A172 (cell line): ENCODE measurements at regions not wholly inside any gene's neighbourhood (a gene's known extent, or its start where the extent isn't known, plus 50 kb on each side); places are given as distances from the start of the nearest gene placed in this dataset.
"Not testable (repeated sequence)": the region's sequence is repeated elsewhere in the genome, so short reads cannot be mapped to it uniquely, and the experiment has no call there.

Experiments
- DNase-seq: peaks from one replicate; pipeline ENCODE4 v3.0.0-alpha.2; 2015; ENCODE audit warnings: low spot score

DNA sequence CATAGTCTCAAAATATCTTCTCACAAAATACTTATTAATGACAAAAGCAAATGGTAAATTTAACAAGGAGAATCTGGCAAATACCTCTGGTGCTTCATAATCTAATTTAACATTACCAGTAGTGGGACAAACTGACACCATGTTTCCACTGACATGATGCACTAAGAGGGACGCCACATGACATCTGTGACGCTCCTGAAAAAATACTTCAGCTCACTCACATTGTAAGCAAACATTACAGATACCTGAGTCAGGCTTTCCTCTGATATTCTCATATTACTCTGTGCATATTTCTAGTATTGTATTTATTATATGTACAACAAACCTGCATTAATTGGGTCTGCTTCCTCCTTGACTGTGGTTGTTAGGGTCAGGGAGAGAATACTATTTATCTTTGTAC is 56.7 kb upstream of the OSMR start:
- DNase-seq: no peak

DNA sequence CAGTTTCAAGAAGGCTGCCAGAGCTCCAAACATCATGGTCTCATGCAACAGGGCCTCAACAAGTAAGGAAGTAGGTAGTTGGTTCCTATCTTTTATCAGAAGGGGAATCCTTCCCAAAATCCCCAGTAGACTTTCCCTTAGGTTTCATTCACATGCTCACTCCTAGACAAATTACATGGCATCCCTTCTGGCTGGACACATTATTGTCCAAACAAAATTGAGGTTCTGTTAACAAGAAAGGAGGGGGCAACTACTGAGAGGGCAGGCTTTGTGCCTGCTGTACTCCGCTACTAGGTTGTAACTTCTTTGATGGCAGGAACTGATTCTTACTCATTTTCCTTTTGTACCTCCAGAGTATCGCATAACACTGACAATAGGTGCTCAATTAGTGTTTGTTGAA is 56.0 kb upstream of the OSMR start:
- DNase-seq: no peak

DNA sequence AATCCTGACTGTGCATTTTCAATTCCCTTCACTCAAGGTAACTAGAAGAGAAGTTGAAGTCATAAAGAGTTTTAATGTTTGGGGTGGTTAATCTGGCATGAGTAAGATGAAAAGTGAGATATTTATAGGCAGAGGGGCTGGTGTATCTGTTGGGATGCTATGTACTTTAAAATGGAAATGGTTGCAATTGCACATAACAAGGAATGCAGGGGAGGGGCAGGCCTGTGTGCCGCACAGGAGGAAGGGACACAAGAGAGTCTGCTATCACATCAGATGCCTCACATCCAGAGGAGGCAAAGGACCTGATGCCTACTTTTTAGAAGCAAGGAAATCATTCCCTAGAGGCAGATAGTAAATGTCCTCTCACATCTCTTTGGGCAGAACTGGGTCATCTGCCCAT is 55.5 kb upstream of the OSMR start:
- no peak for DNase-seq

DNA sequence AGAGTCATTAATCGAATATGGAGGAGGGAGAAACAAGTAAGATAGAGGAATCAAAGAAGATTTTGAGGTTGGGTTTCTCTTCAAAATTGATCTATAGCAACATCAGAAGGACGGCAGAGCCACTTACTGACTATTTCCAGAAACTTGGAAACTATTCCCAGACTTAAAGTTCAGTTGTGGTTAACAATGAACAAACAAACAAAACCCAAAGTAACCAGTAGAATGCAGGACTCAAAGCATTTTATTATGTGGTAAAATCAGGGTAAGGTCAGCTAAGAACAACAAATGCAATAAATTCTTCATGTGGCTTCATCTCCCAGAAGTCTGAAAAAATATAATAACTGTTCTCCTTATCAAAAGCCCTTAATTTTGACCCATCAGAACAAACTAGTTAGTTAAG is 54.9 kb upstream of the OSMR start:
- no peak for DNase-seq

DNA sequence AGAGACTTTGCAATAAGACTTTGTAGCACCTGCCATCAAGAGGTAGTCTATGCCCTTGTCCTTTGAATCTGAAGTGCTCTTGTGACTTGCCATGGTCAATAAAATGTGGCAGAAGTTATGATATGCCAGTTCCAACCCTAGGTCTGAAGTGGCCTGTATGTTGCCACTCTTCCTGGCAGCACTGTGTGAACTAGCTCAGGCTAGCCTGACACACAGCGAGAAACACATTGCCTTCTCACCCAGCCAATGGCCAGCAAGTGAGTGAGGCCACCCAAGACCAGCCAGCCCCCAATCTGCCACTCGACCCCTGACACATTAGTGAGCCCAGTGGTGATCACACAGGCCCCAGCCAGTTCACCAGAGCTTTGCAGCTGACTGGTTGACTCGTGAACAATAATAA is 52.7 kb upstream of the OSMR start:
- DNase-seq: no peak

DNA sequence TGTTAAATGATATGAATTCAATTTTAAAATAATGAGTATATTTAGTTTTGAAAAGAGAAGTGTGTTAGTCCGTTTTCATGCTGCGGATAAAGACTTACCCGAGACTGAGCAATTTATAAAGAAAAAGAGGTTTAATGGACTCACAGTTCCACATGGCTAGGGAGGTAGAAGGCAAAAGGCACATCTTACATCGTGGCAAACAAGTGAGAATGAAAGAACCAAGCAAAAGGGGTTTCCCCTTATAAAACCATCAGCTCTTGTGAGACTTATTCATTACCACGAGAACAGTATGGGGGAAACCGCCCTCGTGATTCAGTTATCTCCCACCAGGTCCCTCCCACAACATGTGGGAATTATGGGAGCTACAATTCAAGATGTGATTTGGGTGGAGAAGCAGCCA is 51.8 kb upstream of the OSMR start:
- DNase-seq: not testable (repeated sequence)

DNA sequence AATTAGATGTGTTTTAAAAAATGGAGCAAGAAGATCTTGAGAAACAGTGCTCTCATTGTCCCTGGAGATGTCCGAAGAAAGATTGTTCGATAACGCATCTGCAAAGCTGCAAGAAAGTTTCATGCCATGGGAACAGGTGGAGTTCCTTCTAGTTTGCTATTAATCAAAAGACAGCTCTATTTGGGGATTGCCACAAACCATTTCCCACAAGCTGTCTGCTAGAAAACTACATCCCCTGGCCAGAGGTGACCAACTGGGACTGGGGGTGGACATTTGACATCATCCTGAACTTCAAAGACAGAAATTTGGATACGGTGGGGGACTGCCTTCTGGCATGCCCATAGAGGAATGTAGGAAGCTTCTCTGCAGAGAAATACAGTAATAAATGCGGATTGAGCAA is 50.8 kb upstream of the OSMR start:
- DNase-seq: no peak

DNA sequence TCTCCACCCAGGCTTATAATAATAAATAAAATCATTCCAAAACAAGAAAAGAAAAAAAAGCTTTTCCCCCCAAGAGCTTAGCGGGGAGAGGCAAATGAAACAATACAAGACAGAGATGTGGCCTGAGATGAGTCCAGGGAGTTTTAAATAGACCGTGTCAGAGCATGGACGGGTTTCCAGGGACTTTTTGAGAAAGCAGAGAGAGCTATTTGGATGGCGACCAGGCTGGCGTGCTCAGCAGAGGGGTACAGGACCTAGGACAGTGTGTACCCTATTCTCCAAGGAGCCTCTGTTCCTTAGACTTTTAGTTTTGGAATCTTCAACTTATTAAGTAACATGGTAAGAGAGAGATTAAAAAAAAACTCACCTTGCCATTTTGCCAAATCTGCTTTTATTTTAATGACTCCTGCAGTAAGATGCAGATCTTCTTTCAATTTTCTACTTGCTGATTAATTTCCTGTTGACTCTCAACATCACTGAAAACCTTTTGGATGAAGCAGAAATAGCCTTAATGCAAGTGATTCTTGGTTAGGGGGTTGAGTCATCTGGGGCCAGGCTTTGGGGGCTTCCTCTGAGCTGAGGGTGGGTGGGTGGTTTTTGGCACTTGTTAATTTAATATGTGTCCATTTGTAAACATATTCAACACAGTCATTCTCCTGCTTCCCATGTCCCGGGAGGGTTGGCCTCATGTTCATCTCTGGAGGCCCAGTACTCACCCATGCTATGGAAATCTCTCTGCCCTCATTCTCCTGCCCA is 49.6 kb upstream of the OSMR start:
- no peak for DNase-seq
